Upper lobe of left lung (tissue), 4 donors: ENCODE measurements at regions not wholly inside any gene's neighbourhood (a gene's known extent, or its start where the extent isn't known, plus 50 kb on each side); places are given as distances from the start of the nearest gene placed in this dataset.

Experiments used
- CTCF ChIP-seq, 6 experiments: fragments of 450-650 bp in 4 of 6; fragments of 200-600 bp in 2 of 6; sonication (generic) in 2 of 6; IDR thresholded peaks; one replicate each; pipeline ENCODE4 v1.5.1; 2016 to 2019; ENCODE audit warnings: antibody characterized with exemption in 6 of 6
- POLR2A ChIP-seq, 4 donors: fragments of 450-650 bp; IDR thresholded peaks; one replicate each; pipeline ENCODE4 v1.5.1; 2016 to 2017; ENCODE audit warnings: antibody characterized with exemption in 4 of 4, mild to moderate bottlenecking in 2 of 4

- TF ChIP-seq CTCF (IDR thresholded peaks at IDR 0.05) (no peak), POLR2A (IDR thresholded peaks at IDR 0.05) (no peak)
Measured at GRCh38 chr6:23380465-23380864, 745.5 kb upstream of the NRSN1 start.
